ENCODE measurements at regions not wholly inside any gene's neighbourhood (a gene's known extent, or its start where the extent isn't known, plus 50 kb on each side); places are given as distances from the start of the nearest gene placed in this dataset.
A peak's percentile ranks its signal among the peaks of the same experiment; 100 is the strongest.
"Not testable (repeated sequence)": the region's sequence is repeated elsewhere in the genome, so short reads cannot be mapped to it uniquely, and the experiment has no call there.

DNA sequence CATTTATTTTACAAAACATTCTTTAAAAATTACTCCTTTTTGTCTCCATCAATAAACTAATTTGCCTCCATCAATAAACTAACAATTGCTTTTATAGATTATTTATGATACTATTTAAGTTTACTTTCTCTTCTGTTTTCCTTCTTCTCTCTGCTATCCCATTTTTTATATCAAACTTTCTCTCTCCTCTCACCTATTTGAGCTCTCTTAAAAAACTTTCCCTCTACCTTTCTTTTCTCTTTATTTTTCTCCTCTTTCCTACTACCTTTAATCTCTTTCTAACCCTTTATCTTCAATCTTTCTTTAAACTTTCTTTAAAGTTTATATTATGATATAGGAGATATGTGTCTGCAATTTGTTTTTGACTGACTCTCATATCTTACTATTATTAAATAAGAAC lies 566.4 kb downstream of the DACH1 start:
- peak; percentile 68 for FAIRE-seq

GRCh38 chr13:71291842-71292146 lies 575.2 kb downstream of the DACH1 start:
- FAIRE-seq: no peak

DNA sequence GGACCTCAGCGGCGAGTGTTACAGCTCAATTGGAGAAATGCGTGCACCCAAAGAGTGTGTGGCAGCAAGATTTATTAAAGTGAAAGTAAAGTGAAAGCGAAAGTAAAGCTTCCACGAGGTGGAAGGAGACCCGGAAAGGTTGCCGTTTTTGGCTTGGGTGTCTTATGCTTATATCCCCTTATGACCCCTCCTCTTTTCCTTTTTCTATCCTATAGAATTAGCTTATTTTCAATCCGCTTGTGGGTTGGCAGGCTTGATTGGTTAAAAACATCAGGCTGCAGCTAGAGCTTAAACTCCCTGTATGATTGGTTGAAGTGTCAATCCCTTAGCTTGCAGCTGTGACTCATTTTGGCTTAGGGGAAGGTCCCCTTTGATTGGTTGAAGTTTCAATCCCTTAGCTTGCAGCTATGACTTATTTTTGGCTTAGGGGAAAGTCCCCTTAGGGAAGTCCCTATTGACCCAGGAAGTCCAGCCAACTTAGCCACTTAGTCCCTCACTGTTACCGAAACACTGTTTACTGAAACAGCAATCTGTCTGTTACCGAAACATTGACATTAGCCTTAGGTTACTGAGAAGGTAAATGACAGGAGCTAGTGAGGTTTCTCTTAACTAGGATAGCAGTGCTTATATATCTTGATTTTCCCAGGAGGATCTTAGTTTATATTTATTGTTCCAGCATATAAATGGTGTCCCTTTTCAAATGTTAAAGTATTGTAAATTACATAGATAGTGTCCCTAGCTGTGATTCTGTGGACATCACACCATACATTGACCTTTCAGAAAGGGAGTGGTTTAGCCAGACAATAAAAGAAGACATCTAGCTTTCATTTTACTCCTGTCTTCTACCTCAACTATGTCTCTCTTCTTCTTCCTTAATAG lies 575.8 kb downstream of the DACH1 start:
- peak; percentile 97 for FAIRE-seq

GRCh38 chr13:71289980-71290379 lies 577.0 kb downstream of the DACH1 start:
- not testable (repeated sequence) for FAIRE-seq

- no peak for FAIRE-seq
Observed at GRCh38 chr13:71285700-71286099, 581.3 kb downstream of the DACH1 start.

GRCh38 chr13:71278512-71278911 lies 588.5 kb downstream of the DACH1 start:
- FAIRE-seq: no peak

DNA sequence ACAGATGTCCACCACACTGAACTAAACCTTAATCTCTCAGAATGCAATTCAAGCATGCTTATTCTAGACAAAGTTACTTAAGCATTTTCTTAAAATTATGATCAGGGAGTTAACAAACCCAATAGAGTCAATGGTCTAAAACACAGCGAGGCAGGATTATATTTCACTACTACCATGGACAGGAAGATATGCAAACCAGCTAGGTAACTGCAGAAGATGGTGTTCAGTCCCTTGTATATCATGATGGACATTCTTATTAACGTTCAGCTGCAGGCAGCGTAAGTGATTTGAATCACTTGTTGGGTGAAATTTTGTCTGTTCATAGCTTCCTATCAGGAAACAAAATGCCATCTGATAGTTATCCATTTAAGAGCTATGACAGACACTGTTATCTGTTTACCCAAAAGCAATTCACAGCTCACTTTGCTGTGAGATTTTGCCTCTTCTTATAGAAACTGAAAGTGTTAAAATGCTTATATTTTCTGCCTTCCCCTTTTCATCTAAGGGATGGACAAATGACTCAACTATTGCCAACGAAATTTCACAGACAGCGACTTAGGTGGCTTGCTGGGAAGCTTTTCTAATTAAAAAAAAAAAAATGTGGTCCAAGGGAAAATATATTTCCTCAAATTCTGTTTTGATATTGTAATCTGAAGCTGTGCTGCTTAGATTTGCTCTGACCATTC lies 591.9 kb downstream of the DACH1 start:
- FAIRE-seq: no peak

GRCh38 chr13:71261256-71261655 lies 605.7 kb downstream of the DACH1 start:
- no peak for FAIRE-seq

DNA sequence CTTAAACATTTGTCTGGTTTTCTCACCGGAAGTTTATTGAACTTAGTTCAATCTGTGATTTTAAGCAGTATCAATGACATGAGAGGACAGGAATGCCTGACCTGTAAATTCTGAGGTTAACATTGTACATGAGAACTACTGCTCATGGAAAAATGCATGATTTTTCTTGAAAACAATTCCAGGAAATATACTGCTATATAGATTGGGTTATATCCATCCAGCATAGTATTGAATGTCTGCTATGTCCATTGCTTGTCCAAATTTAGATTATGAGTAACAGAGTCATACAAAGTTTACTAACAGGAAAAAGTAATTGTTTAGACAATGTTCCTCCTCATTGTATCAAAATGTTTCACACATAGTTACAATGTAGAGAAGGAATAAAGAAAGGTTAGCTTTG lies 606.8 kb downstream of the DACH1 start:
- no peak for FAIRE-seq

DNA sequence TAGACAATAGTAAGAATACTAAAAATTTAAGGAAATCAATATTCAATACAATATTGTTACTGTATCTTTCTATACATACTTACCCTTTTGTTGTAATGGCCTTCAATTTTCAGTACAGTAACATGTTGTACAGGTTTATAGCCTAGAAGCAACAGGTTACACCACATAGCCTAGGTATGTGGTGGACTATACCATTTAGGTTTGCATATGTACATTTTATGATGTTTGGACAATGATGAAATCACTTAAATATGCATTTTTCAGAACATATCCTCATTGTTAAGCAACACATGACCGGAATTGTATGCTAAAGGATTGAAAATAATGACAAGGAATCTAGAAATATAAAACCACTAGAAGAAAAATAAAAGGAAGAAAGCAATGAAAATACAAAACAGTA lies 611.4 kb downstream of the DACH1 start:
- no peak for FAIRE-seq

DNA sequence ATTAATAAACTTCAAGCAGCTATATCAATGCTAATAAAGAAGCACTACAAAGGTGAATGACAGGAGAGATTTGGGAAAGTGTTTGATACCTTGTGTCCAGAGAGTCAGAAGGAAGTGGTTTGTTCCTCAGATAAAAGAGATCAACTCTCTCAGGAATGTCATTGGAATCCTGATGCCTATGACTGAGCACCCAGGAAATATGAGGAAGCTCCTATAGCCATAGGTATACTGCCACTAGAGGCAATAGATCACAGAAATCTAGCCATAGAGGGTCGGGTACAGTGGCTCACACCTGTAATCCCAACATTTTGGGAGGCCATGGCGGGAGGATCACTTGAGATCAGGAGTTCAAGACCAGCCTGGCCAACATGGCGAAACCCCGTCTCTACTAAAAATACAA lies 612.6 kb downstream of the DACH1 start:
- FAIRE-seq: no peak

DNA sequence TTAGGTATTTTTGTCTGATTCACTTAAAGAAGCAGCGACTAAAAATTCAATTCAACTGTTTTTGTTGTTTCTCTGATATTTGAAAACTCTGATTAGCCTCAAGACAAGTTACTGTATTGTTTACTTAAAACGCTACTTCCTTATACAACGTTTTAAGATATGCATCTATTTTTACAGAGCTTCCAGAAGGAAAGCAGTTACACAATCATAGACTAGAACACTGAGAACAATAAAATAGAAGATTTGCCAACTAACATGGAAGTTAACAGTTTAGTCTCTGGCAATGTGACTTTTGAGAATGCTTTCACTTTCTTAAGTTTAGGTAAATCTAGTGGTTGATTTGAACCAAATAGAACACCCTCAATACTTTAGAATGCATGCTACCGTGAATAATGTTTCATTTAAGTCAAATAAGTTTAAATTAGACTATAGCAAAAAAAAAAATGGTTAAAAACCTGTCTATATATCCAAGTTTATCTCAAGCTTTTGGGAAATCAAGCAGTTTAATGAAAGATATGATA lies 614.8 kb downstream of the DACH1 start:
- FAIRE-seq: peak; percentile 9

DNA sequence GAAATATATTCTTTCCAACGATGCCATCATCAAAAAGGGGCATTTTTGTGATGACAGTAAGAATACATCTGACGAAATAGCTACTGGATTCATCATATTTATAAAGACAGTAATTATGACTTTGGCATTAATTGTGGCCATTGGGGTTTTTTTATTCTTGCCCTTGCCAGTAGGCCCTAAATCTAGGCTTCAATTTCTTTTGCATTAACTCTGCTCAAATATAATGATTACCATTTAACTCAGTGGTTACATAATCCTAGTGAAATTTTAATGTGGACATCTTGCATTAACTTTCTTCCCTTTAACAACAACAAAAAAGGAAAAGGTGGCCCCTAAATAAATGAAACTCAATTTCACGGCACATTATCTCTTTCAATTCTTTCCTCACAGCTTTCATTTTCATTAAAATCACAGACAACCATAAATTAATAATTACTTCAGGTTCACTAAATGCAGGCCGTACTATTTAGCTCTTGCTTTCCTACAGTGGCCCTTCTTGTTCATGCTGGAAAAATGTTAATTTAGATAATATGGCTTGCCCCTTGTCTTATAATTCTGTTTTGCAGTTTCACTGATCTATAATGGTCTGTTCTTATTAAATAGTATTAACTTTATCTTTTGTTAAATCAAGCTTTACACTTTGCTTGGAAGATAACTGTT lies 615.6 kb downstream of the DACH1 start:
- no peak for FAIRE-seq

- FAIRE-seq: no peak
Observed at GRCh38 chr13:71249011-71249410, 618.0 kb downstream of the DACH1 start.

GRCh38 chr13:71244161-71244560 lies 622.8 kb downstream of the DACH1 start:
- no peak for FAIRE-seq

DNA sequence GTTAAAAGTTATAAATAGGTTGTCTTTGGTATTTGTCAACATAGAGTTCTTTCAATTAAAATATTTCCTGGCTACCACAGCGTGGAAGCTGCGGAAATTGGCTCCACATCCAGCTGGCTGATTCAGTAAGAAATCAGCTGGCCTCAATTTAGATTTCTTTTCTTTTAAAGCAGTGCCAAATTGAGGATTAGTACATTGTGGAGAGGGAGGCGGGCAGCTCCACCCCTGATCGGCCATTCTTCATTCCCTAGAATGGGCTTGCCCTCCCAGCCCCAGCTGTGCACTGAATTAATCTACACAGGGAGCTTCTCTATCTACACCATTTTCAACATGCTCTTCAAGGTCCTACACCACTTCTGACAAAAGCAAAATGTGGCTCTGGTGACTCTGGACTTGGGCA lies 624.8 kb downstream of the DACH1 start:
- FAIRE-seq: no peak

DNA sequence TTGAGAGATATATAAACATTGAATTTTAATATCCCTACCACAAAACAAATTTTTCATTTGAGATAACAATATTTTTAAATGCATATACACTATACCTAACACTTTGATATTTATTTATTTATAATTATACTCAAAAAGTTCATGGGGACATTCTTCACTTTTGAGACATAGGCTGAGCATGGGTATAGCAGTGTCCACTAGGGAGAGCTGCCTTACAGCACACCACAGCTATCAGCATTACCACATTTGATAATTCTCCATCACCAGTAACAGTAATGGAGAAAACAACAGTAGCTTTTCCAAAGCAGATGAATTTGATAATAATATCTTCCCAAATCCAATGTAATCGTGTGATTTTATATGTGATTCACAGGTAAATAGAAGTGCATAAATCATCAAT lies 626.1 kb downstream of the DACH1 start:
- FAIRE-seq: peak; percentile 88

GRCh38 chr13:71237332-71237731 lies 629.7 kb downstream of the DACH1 start:
- FAIRE-seq: no peak

- no peak for FAIRE-seq
Observed at GRCh38 chr13:71219698-71220415, 647.1 kb downstream of the DACH1 start.

GRCh38 chr13:71218960-71219359 lies 648.0 kb downstream of the DACH1 start:
- no peak for FAIRE-seq

DNA sequence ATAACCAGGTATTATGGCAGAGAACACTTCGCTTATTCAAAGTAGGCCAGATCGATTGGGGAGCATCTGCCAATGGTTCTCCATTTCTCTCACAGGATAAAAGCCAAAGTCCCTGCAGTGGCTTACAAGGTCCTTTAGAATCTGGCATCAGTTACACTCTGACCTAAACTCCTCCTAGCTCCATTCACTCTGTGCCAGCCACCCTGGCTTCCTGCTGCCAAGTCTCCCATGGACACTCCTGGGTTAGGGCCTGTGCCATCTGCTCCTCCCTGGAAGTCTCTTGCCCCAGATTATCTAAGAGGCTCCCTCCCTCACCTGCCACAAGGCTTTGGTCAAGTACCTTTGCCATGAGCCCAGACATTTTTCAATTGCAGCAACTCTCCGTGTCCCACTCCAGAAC lies 649.2 kb downstream of the DACH1 start:
- FAIRE-seq: no peak

DNA sequence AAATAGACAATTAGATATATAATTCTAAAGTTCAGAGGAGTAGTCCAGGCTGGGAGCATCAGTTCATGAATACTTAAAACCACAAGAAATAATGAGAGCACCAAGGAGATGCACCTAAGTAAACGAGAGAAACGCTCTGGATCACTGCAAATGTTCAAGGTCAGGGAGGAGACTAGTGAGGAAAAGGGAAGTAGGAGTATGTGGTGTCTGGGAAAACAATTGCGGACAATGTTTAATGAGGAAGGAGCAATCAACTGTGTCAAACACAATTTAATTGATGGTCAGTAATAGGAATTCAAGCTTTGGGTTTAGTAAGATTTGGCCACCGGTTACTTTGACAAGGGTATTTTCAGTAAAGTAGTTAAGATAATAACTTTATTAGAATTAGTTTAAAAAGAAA lies 652.2 kb downstream of the DACH1 start:
- FAIRE-seq: no peak

DNA sequence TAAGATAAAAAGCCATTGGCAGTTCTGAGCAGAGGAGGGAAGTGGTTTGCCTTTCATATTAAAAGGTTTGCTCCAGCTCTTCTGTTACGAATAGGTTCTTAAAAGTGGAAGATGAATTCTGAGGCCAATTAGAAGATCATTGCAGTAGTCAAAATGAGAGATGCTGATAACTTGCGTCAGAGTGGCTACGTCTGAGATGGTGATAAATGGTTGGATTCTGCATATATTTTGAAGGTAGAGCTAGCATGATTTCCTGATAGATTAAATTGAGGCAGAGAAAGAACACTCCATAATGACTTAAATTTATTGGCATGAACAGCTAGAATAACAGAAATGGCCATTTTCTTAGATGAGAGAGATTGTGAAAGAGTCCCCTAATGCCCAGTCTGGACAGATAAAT lies 652.6 kb downstream of the DACH1 start:
- no peak for FAIRE-seq
